Nucleus accumbens (tissue), 56 donors: ENCODE measurements at regions not wholly inside any gene's neighbourhood (a gene's known extent, or its start where the extent isn't known, plus 50 kb on each side); places are given as distances from the start of the nearest gene placed in this dataset.

ENCODE experiments used
- DNase-seq, 56 donors: peaks; one replicate each; lab custom pipeline; 2025; lab: John Stamatoyannopoulos, UW

DNA sequence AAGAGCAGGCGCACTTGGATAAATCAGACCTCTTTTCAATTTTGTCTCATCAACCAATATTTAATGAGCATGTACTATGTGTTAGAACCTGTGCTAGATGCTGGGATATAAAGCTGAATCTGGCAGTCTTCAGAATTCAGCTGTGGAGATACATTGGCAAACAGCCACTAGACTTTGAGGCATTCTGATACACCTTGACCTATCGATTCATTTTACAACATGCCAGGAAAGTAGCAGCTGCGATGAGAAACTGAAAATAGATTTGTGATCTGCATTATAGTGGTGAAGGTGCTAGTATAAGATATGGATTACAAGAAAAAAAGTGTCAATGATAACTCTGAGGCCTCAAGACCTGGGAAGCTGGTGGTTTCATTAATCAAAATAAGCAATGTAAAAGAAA is 1338.1 kb upstream of the TENM4 start:
- DNase-seq: no peak

DNA sequence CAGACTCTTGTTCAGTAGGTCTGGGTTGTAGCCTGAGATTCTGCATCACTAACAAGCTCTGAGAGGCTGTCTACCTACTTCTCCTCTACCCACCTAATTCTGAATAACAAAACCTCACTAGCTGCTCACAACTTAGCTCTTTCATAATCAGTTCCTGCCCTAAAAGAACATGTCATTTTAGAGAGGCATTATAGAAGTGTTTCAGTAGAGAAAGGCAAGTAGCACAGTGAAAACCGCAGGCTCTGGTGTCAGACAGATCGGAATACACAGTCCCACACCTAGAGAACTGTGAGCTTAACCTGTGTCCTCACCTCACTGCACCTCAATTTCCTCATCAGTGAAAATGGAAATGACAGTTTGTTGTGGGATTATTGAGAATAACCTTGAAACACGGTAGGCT is 1337.6 kb upstream of the TENM4 start:
- peak in 3 of 56 donors; percentile 1 to 6 (median 1) for DNase-seq

DNA sequence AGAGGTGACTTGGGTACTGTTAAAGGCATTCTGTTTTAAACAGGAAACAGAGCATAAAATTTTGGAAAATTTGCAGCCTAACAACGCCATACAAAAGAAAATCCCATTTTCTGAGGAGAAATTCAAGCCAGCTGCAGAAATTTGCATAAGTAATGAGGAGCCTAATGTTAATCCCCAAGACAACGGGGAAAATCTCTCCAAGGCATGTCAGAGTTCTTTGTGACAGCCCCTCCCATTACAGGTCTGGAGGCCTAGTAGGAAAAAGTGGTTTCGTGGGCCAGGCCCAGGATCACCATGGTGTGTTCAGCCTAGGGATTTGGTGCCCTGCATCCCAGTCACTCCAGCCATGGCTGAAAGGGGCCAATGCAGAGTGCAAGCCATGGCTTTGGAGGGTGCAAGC is 1333.1 kb upstream of the TENM4 start:
- peak in 10 of 56 donors; percentile 3 to 54 (median 10) for DNase-seq

DNA sequence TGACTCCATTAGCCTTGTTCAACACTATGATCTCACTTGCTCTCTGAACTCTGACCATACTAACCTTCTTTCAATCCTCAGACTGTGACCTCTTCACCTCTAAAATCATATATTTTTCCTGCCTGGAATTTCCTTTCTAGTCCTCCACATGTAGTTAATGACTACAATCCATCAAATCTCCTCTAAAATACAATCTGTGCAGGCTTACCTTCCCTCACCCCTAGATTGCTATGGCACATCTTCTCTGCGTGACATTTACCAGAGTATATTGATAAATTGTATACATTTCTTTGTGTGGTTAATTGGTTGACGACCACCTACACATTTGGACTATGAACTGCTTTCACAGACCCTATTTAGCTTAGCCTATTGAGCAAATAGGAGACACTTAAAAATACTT is 1330.2 kb upstream of the TENM4 start:
- DNase-seq: no peak

DNA sequence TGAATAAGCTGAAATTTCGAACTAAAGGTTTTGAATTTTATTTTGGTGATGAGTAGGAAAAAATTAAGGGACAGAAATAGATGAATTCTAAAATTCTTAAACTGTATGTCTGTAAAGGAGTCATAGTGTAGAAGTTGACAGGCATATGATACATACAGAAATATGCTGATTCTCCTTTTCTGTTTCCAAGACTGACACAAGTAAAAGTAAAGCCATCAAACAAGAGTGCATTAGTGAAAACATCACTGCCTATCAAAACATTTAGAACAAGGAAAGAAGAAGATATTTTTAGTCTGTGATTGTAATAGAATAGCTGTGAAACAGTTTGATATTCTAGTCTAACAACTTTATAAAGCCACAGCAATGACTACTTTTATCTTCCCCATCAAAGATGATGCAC is 1318.0 kb upstream of the TENM4 start:
- no peak for DNase-seq

DNA sequence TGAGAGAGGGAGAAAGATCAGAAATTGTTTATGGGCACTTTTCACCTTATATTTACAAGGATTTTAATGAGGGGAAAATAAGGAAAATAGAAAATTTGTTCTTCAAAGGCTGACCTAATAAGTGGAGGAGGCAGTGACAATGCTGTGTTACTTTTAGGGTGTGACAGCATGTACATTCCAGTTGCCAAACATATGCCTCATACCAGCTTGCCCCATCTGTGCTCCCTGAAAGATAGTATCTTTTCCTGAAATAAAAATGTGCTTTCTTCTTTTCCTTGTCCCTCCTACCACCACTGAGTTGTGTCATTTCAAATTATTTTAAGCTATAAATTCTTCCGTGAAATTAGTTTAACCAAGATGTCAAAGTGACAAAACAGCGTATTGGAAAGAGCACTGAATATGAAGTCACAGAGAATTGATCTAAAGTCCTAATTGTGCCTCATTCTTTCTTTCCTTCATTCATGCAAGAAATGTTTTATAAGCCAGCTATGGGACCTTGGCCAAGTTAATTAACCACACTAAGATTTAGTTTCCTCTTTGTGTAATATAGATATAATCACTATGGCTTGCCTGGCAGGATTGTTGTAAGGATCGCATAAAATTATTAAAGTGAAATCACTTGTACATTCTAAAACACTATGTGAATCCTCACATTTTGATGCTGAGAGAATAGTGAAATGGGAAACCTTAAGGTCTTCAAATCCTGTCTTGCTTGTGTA is 1307.5 kb upstream of the TENM4 start:
- no peak for DNase-seq

DNA sequence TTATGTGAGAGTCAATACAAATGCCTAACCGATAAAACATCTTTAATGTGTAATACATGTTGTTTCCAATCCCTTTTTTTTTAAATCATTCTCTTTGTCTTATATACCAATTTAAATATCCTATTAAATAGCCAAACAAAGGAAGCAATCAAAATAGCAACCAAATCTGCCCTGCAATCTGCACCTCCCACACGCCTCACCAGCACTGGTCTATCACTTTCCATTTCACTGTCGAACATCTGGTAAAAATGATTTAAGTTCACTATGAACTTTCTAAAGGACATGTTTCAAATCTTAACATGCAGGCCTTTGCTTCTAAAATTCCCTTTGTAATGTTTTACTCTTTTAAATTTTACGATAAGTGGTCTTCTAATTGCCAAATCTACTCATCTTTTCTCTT is 1305.5 kb upstream of the TENM4 start:
- no peak for DNase-seq

DNA sequence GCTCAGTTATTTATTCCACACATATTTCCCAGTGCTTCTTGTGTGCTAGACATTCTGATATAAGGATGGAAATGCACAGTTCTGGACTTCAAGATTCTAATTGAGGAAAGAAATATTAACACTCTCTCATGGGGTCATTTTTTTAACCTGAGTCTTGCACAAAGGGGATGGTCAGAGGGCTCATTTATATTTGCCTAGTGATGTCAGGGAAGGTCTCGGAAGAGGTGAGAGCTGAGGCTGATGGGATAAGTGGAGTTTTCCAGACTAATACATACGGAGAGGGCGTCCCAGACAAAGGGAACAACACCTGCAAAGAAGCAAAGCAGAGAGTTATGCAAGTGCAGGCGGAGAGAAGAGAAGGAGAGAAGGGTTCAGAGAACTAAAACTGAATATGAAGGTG is 1304.6 kb upstream of the TENM4 start:
- DNase-seq: no peak

DNA sequence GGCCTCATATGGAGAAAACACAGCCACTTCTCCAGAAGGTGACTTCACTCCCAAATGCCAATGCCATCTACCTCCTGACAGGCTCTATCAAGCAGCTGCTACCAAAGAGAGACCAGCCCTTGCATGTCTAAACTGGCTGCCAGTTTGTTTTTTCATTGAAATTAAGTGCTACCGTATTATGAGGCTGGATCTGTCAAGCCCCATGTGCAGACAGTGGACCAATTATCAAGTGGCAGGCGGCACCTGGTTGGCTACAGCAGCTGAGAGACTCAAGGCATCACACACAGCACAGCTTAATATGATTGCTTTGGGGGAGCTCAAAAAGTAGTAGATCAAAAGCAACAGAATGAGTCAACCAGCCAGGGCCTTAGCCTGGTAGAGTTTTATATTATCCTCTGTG is 1293.0 kb upstream of the TENM4 start:
- DNase-seq: no peak

DNA sequence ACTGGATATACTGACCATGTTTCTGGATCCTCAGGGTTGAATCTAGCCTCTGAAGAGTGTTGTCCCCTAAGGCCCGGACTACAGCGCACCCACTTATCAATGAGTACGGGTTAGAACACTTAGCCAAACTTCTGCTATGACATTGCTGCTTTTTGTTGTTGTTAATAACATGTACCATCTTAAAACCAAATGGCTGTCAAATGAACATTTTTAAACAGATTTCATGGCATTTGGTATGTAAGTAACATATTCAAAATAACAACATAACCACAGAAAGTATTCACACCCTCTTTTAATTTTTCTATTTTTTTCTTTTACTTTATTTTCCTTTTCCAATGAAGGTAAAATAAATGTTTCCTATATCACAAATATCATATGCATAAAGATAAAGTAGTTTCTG is 1292.5 kb upstream of the TENM4 start:
- no peak for DNase-seq

DNA sequence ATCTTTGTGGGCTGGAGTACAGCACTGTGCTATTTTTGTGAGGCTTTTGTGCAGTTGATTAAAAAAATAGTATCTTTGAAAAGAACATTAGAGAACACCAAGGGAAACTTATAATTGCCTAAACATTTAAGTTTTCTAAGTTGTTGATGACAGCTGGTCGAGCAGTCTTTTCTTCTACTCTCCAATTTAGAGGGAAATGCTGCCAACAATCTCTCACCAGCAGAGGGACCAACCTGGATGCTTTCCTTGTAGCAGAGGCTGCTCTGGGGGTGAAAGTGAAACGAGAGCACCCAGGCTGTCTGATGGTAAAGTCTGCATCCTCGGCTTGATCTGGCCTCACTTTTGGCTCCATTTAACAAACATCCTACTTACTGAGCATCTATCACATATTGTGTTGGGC is 1286.5 kb upstream of the TENM4 start:
- peak in 4 of 56 donors; percentile 0 to 12 (median 4) for DNase-seq

DNA sequence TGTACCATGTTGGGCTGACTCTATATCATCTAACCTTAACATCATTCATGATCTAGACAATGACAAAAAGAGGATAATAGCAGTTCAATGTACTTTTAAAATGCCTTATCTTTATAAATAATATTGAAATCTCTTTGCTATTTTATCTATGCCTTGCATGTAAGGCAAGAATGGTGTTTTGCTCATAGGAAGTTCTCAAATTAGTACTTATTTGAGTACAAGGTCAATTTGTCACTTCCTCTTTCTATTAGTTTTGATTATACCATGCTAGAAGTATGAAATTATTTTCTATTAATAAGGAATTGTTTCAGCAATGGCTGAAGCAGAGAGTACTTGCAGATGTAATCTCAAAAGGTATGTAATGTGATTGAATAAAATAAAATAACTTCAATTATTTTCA is 1285.4 kb upstream of the TENM4 start:
- DNase-seq: no peak

DNA sequence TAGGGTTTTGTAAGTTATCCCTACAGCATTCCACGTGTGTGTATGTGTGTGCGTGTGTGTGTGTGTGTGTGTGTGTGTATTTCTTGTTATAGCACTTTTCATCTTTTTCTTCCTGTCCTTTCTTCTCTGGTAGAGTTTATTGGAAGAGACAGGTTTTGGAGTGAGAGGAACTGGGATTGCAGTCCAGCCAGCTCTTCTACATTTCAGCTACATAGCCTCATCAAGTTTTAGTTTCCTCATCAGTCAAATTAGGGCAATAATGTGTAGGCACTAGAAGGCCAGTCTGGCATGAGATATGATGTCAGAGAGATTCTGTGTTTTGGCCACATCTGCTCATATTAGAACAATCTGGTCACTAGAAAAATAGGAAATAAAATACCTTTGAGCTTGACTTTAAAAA is 1283.5 kb upstream of the TENM4 start:
- no peak for DNase-seq

DNA sequence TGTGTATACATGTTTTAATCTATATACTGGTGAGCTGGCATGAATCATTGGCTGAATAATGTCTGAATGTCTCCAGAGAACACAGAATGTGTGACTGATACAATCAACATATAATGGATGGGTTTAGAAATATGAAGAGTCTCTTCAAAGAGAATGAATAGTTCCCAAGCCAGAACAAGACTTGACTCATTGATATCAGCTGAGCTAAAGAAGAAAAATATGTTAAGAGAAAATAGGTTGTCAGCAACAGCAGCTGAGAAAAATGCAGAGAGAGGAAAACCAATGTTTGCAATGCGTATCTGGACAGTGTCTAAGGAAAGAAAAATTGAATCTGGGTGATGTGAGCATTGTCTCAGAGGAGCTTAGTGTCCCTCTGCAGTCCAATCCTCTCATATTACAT is 1281.8 kb upstream of the TENM4 start:
- no peak for DNase-seq

DNA sequence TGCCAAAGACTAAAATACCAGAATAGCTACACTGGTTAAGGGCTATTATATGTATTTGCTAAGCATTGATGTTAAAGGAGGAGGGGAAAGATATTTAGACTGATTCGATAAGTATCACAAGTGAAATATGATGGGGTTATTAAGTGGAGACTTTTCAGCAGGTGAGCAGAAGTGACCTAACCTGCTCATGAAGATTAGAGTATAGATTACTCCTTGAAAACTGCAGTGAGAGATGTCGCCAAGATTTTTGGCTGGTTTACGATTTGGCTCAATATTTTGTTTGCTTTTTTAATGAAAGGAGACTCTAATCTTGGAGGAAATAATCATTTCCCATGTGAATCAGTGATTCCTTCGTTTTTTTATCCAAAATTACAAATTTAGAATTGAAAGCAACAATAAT is 1279.5 kb upstream of the TENM4 start:
- no peak for DNase-seq

DNA sequence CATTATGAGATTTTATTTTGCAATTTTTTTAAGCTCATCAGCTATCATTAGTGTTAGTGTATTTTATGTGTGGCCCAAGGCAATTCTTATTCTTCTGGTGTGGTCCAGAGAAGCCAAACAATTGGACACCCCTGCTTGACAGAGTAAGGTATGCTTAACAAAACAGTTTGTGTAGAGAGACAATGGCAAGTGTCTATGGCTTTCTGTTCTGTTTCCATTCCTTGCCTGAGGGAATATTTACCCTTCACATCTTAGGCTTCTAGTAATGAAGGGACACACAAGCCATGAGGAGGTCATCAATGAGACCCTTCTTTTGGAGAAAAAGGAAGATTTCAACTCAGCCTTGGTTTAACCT is 1278.4 kb upstream of the TENM4 start:
- no peak for DNase-seq

DNA sequence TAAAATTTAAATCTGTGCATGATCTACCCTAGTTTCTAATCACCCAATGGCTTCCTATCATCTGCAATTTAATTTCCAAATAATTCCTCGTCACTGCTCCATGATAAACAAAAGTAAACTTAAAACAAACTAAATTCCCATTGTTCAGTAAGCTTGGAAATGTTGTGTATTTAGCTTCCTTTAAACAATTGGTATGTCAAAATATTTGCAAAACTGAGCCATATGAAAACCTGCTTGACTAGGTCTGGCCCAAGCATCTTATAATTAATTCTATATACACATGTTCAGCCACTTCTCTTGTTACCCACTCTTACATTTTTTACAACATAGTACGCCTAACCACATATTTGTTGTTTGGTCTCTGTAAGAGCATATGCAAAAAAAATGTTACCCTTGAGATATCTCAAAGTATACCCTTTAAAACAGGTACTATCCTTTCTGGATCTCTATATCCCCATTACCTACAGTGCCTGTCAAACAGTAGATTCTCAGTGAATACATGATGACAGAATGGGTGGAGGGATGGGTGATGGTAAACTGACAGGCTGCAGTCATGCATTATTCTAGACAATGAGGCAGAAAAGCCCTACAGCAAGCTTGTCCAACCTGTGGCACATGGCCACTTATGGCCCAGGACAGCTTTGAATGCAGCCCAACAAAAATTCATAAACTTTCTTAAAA is 1277.9 kb upstream of the TENM4 start:
- DNase-seq: no peak

DNA sequence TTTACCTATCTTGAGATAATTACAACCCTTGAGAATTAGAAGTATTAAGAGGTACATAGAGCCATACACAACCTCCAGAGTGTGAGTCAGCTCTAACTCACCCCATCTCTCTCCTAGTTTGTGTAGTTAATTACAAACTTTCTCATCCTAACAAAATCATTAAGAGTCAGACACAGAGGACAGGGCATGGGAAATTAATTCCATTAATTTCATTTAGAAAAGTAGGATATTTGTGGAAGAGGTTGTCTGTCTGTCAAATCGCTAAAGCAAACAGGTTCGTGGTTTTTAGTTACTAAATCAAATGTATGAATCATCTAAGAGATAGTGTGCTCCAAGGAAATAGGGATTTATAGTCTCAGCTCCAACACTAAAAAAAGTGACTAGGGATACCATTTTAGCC is 1261.4 kb upstream of the TENM4 start:
- DNase-seq: peak in 1 of 56 donors; percentile 10

DNA sequence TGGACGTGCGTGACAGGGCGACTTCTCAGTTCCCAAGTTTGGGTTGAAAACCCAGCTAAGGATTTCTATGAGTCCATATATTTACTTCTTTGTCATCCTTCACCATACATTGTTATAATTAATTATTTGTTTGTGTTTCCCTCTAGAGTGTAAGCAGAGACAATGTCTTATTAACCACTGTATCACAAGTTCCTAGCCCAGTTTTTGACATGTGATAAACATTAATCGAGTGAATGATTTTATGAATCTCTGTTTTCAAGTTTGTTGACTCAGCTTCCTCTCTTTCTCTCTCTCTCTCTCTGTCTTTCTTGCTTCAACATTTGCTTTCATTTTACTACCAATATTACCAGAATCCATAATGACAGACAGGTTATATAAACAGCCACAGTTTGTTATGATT is 1259.6 kb upstream of the TENM4 start:
- DNase-seq: no peak

DNA sequence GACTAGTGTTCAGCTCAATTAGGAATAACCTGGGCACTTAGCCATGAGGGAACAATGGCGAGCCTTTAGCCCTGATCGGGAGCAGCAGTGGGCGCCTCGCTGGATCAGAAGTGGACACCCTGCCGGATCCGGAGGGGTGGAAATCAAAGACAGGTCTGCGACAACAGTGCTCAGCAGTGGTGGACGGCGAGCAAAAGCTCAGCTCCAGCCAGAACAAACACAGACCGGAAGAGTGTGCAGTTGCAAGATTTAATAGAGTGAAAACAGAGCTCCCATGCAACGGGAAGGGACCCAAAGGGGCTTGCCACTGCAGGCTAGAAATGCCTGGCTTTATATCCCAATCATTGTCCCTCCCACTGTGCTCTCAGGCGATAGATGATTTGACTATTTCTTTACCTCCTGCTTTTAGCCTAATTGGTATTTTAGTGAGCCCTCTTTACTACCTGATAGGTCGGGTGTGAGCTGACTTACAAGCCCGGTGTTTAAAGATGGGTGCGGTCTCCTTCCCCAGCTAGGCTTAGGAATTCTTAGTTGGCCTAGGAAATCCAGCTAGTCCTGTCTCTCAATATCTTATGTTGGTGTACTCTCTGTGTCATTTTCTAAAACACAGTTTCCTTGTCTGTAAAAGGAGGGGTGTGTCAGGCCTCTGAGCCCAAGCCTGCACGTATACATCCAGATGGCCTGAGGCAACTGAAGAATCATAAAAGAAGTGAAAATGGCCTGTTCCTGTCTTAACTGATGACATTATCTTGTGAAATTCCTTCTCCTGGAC is 1258.8 kb upstream of the TENM4 start:
- peak in 2 of 56 donors; percentile 1 for DNase-seq

DNA sequence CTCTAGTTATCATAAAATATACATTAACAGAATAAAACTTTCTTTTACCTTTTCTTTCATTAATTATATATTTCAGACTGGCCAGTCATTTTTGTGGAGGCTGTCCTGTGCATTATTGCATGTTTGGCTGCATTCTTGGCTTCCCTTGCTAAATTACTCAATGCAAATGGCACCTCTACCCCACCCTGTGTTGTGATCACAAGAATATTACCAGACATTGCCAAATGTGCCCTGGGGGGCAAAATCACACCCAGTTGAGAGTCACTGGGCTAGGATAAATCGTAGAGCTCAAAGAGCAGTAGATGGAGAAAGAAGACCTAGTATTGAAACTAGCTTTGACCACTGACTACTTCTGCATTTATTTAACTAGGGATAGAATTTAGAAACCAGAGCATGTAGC is 1257.8 kb upstream of the TENM4 start:
- no peak for DNase-seq

DNA sequence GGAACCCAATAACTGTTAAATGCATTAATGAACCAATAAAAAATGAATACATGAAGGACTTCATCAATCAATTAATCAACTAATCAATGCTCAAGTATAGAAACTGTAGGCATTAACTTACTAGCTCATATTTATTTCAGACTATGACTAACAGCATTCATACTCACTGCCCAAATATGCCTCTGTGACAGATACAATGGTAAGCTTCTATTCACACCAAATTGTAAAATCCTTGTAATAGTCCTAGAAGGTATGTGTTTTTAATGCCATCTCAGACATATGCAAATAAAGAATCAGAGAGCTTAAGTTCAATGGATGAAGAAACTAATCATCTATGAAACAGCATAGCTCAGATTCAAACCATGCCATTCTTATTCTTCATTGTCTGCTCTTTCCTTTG is 1253.6 kb upstream of the TENM4 start:
- no peak for DNase-seq
